Gastrocnemius medialis (tissue), 4 donors: ENCODE measurements at regions not wholly inside any gene's neighbourhood (a gene's known extent, or its start where the extent isn't known, plus 50 kb on each side); places are given as distances from the start of the nearest gene placed in this dataset.

ENCODE experiments used
- CTCF ChIP-seq, 5 experiments: fragments of 450-650 bp in 3 of 5; fragments of 200-600 bp in 2 of 5; sonication (generic) in 2 of 5; IDR thresholded peaks in 4 of 5; conservative IDR thresholded peaks in 1 of 5; 1 replicate in 4 of 5; 2 replicates in 1 of 5; pipeline ENCODE4 v1.5.1; 2016 to 2019; ENCODE audit warnings: antibody characterized with exemption in 5 of 5, mild to moderate bottlenecking in 3 of 5, moderate library complexity in 3 of 5
- POLR2A ChIP-seq, 2 donors: fragments of 450-650 bp; IDR thresholded peaks; one replicate each; pipeline ENCODE4 v1.6.1; 2017; ENCODE audit warnings: antibody characterized with exemption in 2 of 2, mild to moderate bottlenecking in 2 of 2, moderate library complexity in 2 of 2

- TF ChIP-seq CTCF (IDR thresholded peaks at IDR 0.05 in 4 of 5, conservative IDR thresholded peaks at IDR 0.05 in 1 of 5) (no peak), POLR2A (IDR thresholded peaks at IDR 0.05) (no peak)
Observed at GRCh38 chr14:60381909-60382308, 104.0 kb downstream of the C14orf39 start.
